ENCODE measurements at regions not wholly inside any gene's neighbourhood (a gene's known extent, or its start where the extent isn't known, plus 50 kb on each side); places are given as distances from the start of the nearest gene placed in this dataset.

DNA sequence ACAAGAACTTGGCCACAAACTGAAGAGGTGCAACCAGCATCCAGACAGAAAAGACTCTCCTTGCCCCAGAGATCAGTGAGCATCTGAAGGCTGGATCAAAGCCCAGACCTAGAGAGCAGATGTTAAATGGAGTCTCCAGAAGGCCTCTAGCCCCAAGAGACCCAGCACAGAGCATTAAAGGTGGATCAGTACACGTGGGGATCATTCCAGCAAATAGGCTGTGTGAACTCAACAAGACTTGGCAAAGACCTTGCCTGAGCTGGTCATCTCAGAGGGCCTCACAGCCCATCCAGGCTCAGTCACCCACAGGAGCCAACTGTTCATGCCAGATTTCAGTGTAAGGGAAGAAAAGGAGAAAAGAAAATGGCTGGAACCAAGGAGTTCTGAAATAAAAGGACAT lies 214.0 kb downstream of the ENC1 start:
- in situ Hi-C loops (cut with HindIII; ENCODE audit: low sequenced_read_pairs): no loop called here
- no peak overlapping the region for H3K4me3 ChIP-seq (ENCODE audit: low read depth, low read length)
- no peak for TF ChIP-seq CTCF (IDR thresholded peaks at IDR 0.05; ENCODE audit: low read depth, low read length)
- no peak for DNase-seq (ENCODE audit: low read depth, low spot score)

GRCh38 chr5:74424162-74424868 lies 216.2 kb downstream of the ENC1 start:
- TF ChIP-seq CTCF (IDR thresholded peaks at IDR 0.05; ENCODE audit: low read depth, low read length): no peak
- DNase-seq (ENCODE audit: low read depth, low spot score): no peak
- H3K4me3 ChIP-seq (ENCODE audit: low read depth, low read length): no peak overlapping the region
- in situ Hi-C loops (cut with HindIII; ENCODE audit: low sequenced_read_pairs): no loop called here

GRCh38 chr5:74423383-74423782 lies 217.1 kb downstream of the ENC1 start:
- no peak for DNase-seq (ENCODE audit: low read depth, low spot score)
- in situ Hi-C loops (cut with HindIII; ENCODE audit: low sequenced_read_pairs): no loop called here
- TF ChIP-seq CTCF (IDR thresholded peaks at IDR 0.05; ENCODE audit: low read depth, low read length): no peak
- H3K4me3 ChIP-seq (ENCODE audit: low read depth, low read length): no peak overlapping the region

GRCh38 chr5:74422671-74423070 lies 217.9 kb downstream of the ENC1 start:
- in situ Hi-C loops (cut with HindIII; ENCODE audit: low sequenced_read_pairs): no loop called here
- TF ChIP-seq CTCF (IDR thresholded peaks at IDR 0.05; ENCODE audit: low read depth, low read length): no peak
- DNase-seq (ENCODE audit: low read depth, low spot score): no peak

GRCh38 chr5:74422030-74422429 lies 218.5 kb downstream of the ENC1 start:
- DNase-seq (ENCODE audit: low read depth, low spot score): no peak
- H3K4me3 ChIP-seq (ENCODE audit: low read depth, low read length): no peak overlapping the region
- in situ Hi-C loops (cut with HindIII; ENCODE audit: low sequenced_read_pairs): no loop called here
- no peak for TF ChIP-seq CTCF (IDR thresholded peaks at IDR 0.05; ENCODE audit: low read depth, low read length)

More at GRCh38 chr5:74422671-74423070, 217.9 kb downstream of the ENC1 start:
- H3K4me3 ChIP-seq (ENCODE audit: low read depth, low read length): no peak overlapping the region

- TF ChIP-seq CTCF (IDR thresholded peaks at IDR 0.05; ENCODE audit: low read depth, low read length): no peak
- no peak overlapping the region for H3K4me3 ChIP-seq (ENCODE audit: low read depth, low read length)
- in situ Hi-C loops (cut with HindIII; ENCODE audit: low sequenced_read_pairs): no loop called here
- DNase-seq (ENCODE audit: low read depth, low spot score): no peak
Measured at GRCh38 chr5:74421377-74421776, 219.2 kb downstream of the ENC1 start.

Data from astrocyte of the spinal cord (primary cell).